WERI-Rb-1 (cell line): ENCODE measurements at regions not wholly inside any gene's neighbourhood (a gene's known extent, or its start where the extent isn't known, plus 50 kb on each side); places are given as distances from the start of the nearest gene placed in this dataset.

Experiments used
- DNase-seq: peaks from one replicate; pipeline ENCODE4 v3.0.0-alpha.2; 2020
- H3K27ac ChIP-seq: fragments of 250-450 bp; sonication (Bioruptor Pico); 2 replicates; pipeline ENCODE4 v1.5.1; 2020; ENCODE audit warnings: mild to moderate bottlenecking, moderate library complexity
- H3K27me3 ChIP-seq: fragments of 250-450 bp; sonication (Bioruptor Pico); 2 replicates; pipeline ENCODE4 v1.5.1; 2021; ENCODE audit warnings: mild to moderate bottlenecking, low read depth, moderate library complexity; ENCODE audit not compliant: insufficient read depth, severe bottlenecking
- H3K36me3 ChIP-seq: fragments of 250-450 bp; sonication (Bioruptor Pico); 2 replicates; pipeline ENCODE4 v1.5.1; 2020; ENCODE audit warnings: mild to moderate bottlenecking, moderate library complexity
- H3K4me3 ChIP-seq: 2 replicates; pipeline ENCODE4 v1.5.1; 2011; ENCODE audit warnings: low read depth, mild to moderate bottlenecking, control low read depth, low read length
- H3K9me3 ChIP-seq: fragments of 250-450 bp; sonication (Bioruptor Pico); 2 replicates; pipeline ENCODE4 v1.5.1; 2021; ENCODE audit warnings: mild to moderate bottlenecking, moderate library complexity; ENCODE audit not compliant: severe bottlenecking
- TF ChIP-seq, protein P1 (sequence below): IDR thresholded peaks from 2 replicates; pipeline ENCODE4 v1.5.1; 2011; ENCODE audit warnings: low read depth, mild to moderate bottlenecking, control low read depth, inconsistent platforms, low read length

DNA sequence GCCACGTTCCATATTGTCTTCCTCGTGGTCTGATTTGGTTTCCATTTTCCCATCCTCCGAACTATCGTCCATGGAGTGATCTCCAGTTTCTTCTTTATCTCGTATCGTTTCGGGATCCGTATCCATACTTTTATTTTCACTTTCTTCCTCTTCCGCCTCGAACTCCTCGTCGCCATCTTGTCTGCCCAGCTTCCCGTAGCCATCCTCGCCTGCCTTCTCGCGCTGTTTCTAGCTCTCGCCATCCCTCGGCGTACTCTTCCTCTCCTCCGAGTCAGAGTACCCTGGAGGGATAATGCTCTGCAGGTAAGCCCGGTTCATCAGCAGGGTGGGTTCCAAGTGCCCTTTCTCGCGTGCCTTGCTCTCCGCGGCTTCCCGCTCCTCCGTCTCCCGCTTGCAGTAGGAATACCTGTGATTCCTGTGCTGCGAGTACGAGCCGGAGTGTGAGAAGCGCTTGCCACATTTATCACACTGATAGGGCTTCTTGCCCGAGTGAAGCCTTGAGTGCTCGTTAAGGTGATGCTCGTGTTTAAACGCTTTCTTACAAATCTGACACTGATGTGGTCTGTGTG is 134.5 kb upstream of the TAPT1 start:
- DNase-seq: no peak
- Histone ChIP-seq H3K27ac (no peak overlapping the region), H3K4me3 (no peak overlapping the region), H3K36me3 (no peaks in the 10 kb centered on the region), H3K9me3 (no peaks in the 10 kb centered on the region), H3K27me3 (peaks cover 31% of the 10 kb centered on the region)
- TF ChIP-seq, protein P1, sequence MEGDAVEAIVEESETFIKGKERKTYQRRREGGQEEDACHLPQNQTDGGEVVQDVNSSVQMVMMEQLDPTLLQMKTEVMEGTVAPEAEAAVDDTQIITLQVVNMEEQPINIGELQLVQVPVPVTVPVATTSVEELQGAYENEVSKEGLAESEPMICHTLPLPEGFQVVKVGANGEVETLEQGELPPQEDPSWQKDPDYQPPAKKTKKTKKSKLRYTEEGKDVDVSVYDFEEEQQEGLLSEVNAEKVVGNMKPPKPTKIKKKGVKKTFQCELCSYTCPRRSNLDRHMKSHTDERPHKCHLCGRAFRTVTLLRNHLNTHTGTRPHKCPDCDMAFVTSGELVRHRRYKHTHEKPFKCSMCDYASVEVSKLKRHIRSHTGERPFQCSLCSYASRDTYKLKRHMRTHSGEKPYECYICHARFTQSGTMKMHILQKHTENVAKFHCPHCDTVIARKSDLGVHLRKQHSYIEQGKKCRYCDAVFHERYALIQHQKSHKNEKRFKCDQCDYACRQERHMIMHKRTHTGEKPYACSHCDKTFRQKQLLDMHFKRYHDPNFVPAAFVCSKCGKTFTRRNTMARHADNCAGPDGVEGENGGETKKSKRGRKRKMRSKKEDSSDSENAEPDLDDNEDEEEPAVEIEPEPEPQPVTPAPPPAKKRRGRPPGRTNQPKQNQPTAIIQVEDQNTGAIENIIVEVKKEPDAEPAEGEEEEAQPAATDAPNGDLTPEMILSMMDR: no peak

DNA sequence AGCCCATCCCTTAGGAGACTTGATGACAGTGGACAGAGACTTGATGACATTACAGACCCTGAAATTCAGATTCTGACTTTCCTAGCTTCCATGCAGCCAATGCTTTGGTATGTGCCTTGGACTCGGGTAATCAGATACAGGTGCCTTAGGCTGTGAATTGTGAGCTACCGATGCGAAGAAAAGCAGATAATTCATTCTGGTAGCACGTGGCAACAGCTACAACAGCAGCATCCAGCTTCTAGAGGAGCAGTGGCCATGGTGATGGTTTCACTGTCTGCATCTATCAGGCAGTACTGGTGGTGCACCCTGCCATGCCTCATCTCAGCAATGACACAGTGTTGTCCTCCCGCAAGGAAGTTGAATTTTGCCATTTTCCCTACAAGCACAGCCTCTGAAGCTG is 126.9 kb upstream of the TAPT1 start:
- no peaks in the 10 kb centered on the region for H3K9me3 ChIP-seq
- DNase-seq: no peak
- H3K27me3 ChIP-seq: peaks cover 41% of the 10 kb centered on the region
- H3K27ac ChIP-seq: no peak overlapping the region
- TF ChIP-seq, protein P1: no peak
- no peaks in the 10 kb centered on the region for H3K36me3 ChIP-seq
- no peak overlapping the region for H3K4me3 ChIP-seq

DNA sequence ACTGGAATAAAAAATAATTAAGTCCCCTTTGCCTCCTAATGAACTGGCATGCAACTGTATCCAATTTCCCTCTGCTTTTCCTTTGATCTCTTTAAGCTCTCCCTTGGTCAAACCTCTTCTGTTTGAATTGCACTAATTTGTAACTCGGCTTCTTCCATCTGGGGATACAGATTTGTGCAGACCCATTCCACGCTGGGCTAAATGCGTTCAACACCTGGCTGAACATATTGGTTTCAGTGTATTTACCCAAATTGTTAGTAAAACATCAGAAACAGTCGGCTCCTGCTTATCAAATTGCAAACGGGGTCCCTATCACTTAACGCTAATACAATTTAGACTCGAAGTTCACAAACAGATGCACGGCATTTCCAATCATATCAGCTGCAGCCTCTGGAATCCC is 124.9 kb upstream of the TAPT1 start:
- Histone ChIP-seq H3K36me3 (no peaks in the 10 kb centered on the region), H3K9me3 (no peaks in the 10 kb centered on the region), H3K27me3 (peaks cover 44% of the 10 kb centered on the region), H3K4me3 (no peak overlapping the region), H3K27ac (no peak overlapping the region)
- TF ChIP-seq, protein P1: no peak
- no peak for DNase-seq

DNA sequence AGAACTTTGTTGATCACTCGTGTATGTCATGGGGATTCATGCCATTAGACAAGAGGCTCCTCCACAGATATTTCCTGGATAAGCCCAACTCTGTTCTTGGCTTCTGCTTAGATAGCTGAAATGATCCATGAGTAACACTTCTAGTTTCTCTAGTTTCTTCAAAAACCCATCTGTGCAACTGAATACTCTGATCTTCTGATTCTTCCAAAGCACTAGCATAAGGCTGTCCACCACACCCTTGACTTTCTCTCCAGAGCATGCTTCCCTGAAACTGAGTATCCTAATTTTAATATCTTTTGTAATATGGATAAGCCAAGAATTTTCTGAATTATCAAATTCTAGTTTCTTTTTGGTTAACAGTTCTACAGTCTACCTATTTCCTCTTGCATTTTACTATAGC is 118.6 kb upstream of the TAPT1 start:
- TF ChIP-seq, protein P1: no peak
- H3K36me3 ChIP-seq: no peaks in the 10 kb centered on the region
- no peak overlapping the region for H3K4me3 ChIP-seq
- no peak for DNase-seq
- no peaks in the 10 kb centered on the region for H3K9me3 ChIP-seq
- no peak overlapping the region for H3K27ac ChIP-seq
- peaks cover 21% of the 10 kb centered on the region for H3K27me3 ChIP-seq

DNA sequence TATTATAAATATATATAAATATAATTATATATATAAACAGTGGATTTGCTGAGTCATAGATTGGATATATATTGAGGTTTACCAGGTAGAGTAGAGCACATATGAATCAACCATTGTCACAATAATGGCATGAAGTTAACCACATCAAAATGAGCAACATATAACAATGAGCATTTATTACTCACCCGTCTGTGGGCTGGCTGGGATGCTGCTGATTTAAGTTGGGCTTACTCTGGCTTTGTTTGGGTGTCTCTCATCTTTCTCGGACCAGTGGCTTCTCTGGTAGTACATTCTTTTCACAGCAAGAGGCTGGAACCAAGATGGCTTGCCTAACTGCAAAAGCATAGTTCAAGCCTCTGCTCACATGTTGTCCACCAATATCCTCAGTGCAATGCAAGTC is 111.7 kb upstream of the TAPT1 start:
- peaks cover 7% of the 10 kb centered on the region for H3K27me3 ChIP-seq
- TF ChIP-seq, protein P1: no peak
- no peak overlapping the region for H3K27ac ChIP-seq
- H3K4me3 ChIP-seq: no peak overlapping the region
- no peaks in the 10 kb centered on the region for H3K36me3 ChIP-seq
- no peak for DNase-seq
- H3K9me3 ChIP-seq: no peaks in the 10 kb centered on the region

DNA sequence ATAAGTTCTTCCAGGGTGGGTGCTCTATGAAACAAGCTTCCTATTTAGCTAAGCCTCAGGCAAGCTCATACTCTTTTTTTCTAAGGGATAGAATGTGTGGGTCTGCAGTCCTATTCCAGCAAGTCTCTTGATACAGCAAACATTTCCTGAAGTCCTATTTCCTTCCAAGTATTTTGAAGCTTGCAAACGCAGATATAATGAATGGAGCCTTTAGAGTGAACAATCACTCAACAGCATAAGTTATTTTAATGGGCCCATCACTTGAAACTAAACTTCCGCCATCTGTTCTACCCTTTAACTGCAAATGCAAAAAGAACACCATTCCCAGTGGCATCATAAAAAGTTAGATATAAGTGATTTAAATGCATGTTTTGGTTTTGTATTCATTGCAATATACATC is 108.3 kb upstream of the TAPT1 start:
- Histone ChIP-seq H3K27me3 (peaks cover 17% of the 10 kb centered on the region), H3K27ac (no peak overlapping the region), H3K4me3 (no peak overlapping the region), H3K36me3 (no peaks in the 10 kb centered on the region), H3K9me3 (no peaks in the 10 kb centered on the region)
- TF ChIP-seq, protein P1: no peak
- no peak for DNase-seq
